A673 (cell line): ENCODE measurements at regions not wholly inside any gene's neighbourhood (a gene's known extent, or its start where the extent isn't known, plus 50 kb on each side); places are given as distances from the start of the nearest gene placed in this dataset.

Experiments
- EZH2 ChIP-seq: fragments of 200-600 bp; sonication (generic); IDR thresholded peaks from 2 replicates; pipeline ENCODE4 v1.6.1; 2017; ENCODE audit warnings: borderline replicate concordance, low read depth, mild to moderate bottlenecking, mixed read lengths, antibody characterized with exemption, low read length; ENCODE audit not compliant: poor library complexity, severe bottlenecking
- TF ChIP-seq, protein P1 (sequence below): fragments of 300-800, 200-600 bp; sonication (generic); conservative IDR thresholded peaks from 2 replicates; pipeline ENCODE4 v1.5.1; 2017; ENCODE audit warnings: low read depth, mild to moderate bottlenecking, antibody characterized with exemption, low read length, moderate library complexity, mixed read lengths

DNA sequence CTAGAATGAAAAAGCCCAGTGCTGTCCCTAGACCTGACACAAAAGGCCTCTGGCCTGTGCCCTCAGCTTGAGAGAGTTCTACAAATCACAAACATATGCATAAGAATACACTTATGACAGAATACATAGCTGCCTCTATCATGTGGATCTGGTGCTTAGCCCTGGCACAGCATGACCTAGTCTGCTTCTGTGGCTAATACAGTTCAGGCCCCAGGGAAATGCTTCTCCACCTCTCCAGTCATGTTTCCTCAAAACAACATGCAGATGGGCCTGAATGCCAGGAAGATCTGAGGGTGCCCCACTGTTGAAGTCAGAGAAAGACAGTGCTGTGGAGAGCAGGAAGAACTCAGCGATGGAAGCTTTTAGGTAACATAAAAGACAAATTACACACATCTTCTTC lies 231.9 kb upstream of the SALL1 start:
- TF ChIP-seq, protein P1, sequence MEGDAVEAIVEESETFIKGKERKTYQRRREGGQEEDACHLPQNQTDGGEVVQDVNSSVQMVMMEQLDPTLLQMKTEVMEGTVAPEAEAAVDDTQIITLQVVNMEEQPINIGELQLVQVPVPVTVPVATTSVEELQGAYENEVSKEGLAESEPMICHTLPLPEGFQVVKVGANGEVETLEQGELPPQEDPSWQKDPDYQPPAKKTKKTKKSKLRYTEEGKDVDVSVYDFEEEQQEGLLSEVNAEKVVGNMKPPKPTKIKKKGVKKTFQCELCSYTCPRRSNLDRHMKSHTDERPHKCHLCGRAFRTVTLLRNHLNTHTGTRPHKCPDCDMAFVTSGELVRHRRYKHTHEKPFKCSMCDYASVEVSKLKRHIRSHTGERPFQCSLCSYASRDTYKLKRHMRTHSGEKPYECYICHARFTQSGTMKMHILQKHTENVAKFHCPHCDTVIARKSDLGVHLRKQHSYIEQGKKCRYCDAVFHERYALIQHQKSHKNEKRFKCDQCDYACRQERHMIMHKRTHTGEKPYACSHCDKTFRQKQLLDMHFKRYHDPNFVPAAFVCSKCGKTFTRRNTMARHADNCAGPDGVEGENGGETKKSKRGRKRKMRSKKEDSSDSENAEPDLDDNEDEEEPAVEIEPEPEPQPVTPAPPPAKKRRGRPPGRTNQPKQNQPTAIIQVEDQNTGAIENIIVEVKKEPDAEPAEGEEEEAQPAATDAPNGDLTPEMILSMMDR: no peak
- no peak for TF ChIP-seq EZH2
